Neuron (in vitro differentiated cells): ENCODE measurements at regions not wholly inside any gene's neighbourhood (a gene's known extent, or its start where the extent isn't known, plus 50 kb on each side); places are given as distances from the start of the nearest gene placed in this dataset.

Experiments used
- H2AFZ ChIP-seq: one replicate; pipeline ENCODE4 v1.6.1; 2013; ENCODE audit warnings: low read depth, mild to moderate bottlenecking, inconsistent platforms, low read length, moderate library complexity
- H3K27me3 ChIP-seq: one replicate; pipeline ENCODE4 v1.6.1; 2013; ENCODE audit warnings: low read length; ENCODE audit not compliant: insufficient read depth
- H3K36me3 ChIP-seq: one replicate; pipeline ENCODE4 v1.6.1; 2013; ENCODE audit warnings: low read length; ENCODE audit not compliant: insufficient read depth
- H3K4me1 ChIP-seq: one replicate; pipeline ENCODE4 v1.6.1; 2013; ENCODE audit warnings: low read length; ENCODE audit not compliant: insufficient read depth
- H3K4me3 ChIP-seq: 2 replicates; pipeline ENCODE4 v1.5.1; 2013; ENCODE audit warnings: mild to moderate bottlenecking, low read length, moderate library complexity
- H3K9me3 ChIP-seq: one replicate; pipeline ENCODE4 v1.6.1; 2013; ENCODE audit warnings: low read length

GRCh38 chr16:86201746-86202145, 302.8 kb downstream of the IRF8 start:
- no peaks in the 10 kb centered on the region for H3K9me3 ChIP-seq
- H2AFZ ChIP-seq, result no peak overlapping the region
- H3K27me3 ChIP-seq, result peaks cover 47% of the 10 kb centered on the region

GRCh38 chr16:86202267-86202666, 303.3 kb downstream of the IRF8 start:
- H3K9me3 ChIP-seq, result no peaks in the 10 kb centered on the region
- H3K27me3 ChIP-seq, result peaks cover 44% of the 10 kb centered on the region
- H3K4me3 ChIP-seq, result no peak overlapping the region
- no peaks in the 10 kb centered on the region for H3K4me1 ChIP-seq
- no peak overlapping the region for H2AFZ ChIP-seq
- H3K36me3 ChIP-seq, result no peaks in the 10 kb centered on the region

More at GRCh38 chr16:86201746-86202145, 302.8 kb downstream of the IRF8 start:
- H3K4me3 ChIP-seq, result no peak overlapping the region
- H3K4me1 ChIP-seq, result no peaks in the 10 kb centered on the region
- no peaks in the 10 kb centered on the region for H3K36me3 ChIP-seq

GRCh38 chr16:86202760-86203426, 303.9 kb downstream of the IRF8 start:
- Histone ChIP-seq H3K27me3 (peaks cover 43% of the 10 kb centered on the region), H3K4me3 (no peak overlapping the region), H3K36me3 (no peaks in the 10 kb centered on the region), H2AFZ (no peak overlapping the region), H3K4me1 (no peaks in the 10 kb centered on the region), H3K9me3 (no peaks in the 10 kb centered on the region)

DNA sequence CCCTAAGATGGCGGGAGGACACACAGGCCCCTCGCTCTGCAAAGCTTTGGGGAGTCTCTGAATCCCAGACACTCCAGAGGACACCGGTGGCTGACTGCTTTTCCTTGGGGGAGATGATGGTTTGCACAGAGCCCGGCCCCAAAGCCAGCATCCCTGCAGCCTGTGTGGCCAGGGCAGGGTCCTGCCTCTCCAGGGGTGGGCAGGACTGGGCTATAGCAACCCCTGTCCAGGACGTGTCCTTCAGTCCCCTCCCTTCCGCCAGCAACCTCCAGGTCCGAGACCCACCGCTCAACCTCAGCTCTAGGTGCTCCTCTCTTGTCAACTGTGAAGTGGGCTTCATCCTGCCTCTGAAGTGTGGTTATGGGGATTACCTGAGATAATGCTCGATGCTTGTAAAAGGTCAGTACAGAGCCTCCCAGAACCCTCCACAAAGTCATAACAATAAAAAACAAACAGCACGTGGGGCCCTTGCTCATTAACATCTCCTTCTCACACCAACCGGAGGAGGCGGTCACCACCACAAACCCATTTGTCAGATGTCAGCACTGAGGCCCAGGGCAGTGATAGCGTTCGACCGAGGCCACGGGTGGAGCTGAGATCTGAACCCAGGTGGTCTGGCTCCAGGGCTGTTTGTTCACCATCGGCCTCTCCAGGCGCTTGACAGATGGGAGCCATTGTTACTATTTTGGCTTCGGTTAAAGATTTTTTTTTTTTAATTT, 304.8 kb downstream of the IRF8 start:
- Histone ChIP-seq H3K4me3 (no peak overlapping the region), H2AFZ (no peak overlapping the region), H3K36me3 (no peaks in the 10 kb centered on the region), H3K9me3 (no peaks in the 10 kb centered on the region), H3K27me3 (peaks cover 34% of the 10 kb centered on the region), H3K4me1 (no peaks in the 10 kb centered on the region)

GRCh38 chr16:86205521-86206245, 304.6 kb upstream of the FOXF1 start:
- Histone ChIP-seq H3K4me1 (no peaks in the 10 kb centered on the region), H3K9me3 (no peaks in the 10 kb centered on the region), H3K27me3 (peaks cover 16% of the 10 kb centered on the region), H3K36me3 (no peaks in the 10 kb centered on the region), H2AFZ (no peak overlapping the region), H3K4me3 (no peak overlapping the region)

GRCh38 chr16:86207350-86207749, 303.0 kb upstream of the FOXF1 start:
- no peaks in the 10 kb centered on the region for H3K9me3 ChIP-seq
- H2AFZ ChIP-seq, result no peak overlapping the region
- H3K4me3 ChIP-seq, result no peak overlapping the region
- H3K36me3 ChIP-seq, result no peaks in the 10 kb centered on the region
- H3K27me3 ChIP-seq, result peaks cover 3% of the 10 kb centered on the region
- no peaks in the 10 kb centered on the region for H3K4me1 ChIP-seq

DNA sequence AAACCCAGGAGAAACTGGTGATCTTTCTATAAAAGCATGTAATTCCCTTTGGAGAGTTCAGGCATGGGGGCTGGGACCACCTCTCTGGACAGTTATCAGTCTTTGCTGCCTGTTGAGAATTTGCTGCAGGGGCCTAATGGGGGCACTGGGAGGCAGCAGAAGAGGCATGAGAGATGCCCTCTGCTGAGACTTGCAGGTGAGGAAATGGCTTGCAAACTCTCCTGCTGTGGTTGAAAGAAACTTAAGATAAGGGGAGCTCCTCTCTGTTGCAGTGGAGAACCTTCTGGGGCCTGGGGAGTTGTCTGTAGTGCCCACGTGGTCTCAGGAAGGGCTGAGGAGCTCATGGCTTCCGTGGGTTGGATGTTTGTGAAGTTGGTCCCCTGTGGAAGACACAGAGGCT, 301.1 kb upstream of the FOXF1 start:
- no peak overlapping the region for H3K4me3 ChIP-seq
- peaks cover 4% of the 10 kb centered on the region for H3K9me3 ChIP-seq
- H3K4me1 ChIP-seq, result no peaks in the 10 kb centered on the region
- H3K36me3 ChIP-seq, result no peaks in the 10 kb centered on the region
- peaks cover 2% of the 10 kb centered on the region for H3K27me3 ChIP-seq
- no peak overlapping the region for H2AFZ ChIP-seq

GRCh38 chr16:86210403-86211193, 299.7 kb upstream of the FOXF1 start:
- no peak overlapping the region for H2AFZ ChIP-seq
- H3K4me1 ChIP-seq, result no peaks in the 10 kb centered on the region
- H3K27me3 ChIP-seq, result no peaks in the 10 kb centered on the region
- H3K9me3 ChIP-seq, result peaks cover 4% of the 10 kb centered on the region
- H3K4me3 ChIP-seq, result no peak overlapping the region
- H3K36me3 ChIP-seq, result no peaks in the 10 kb centered on the region

- H2AFZ ChIP-seq, result no peak overlapping the region
- no peaks in the 10 kb centered on the region for H3K4me1 ChIP-seq
- no peak overlapping the region for H3K4me3 ChIP-seq
Measured at GRCh38 chr16:86211265-86211664, 299.1 kb upstream of the FOXF1 start.

GRCh38 chr16:86211800-86212199, 298.5 kb upstream of the FOXF1 start:
- no peaks in the 10 kb centered on the region for H3K27me3 ChIP-seq
- no peaks in the 10 kb centered on the region for H3K36me3 ChIP-seq
- H2AFZ ChIP-seq, result no peak overlapping the region
- peaks cover 4% of the 10 kb centered on the region for H3K9me3 ChIP-seq
- no peak overlapping the region for H3K4me3 ChIP-seq
- H3K4me1 ChIP-seq, result no peaks in the 10 kb centered on the region

More at GRCh38 chr16:86211265-86211664, 299.1 kb upstream of the FOXF1 start:
- Histone ChIP-seq H3K27me3 (no peaks in the 10 kb centered on the region), H3K9me3 (peaks cover 4% of the 10 kb centered on the region), H3K36me3 (no peaks in the 10 kb centered on the region)

GRCh38 chr16:86212706-86213436, 297.5 kb upstream of the FOXF1 start:
- Histone ChIP-seq H3K36me3 (no peaks in the 10 kb centered on the region), H3K4me1 (no peaks in the 10 kb centered on the region), H3K27me3 (no peaks in the 10 kb centered on the region), H3K9me3 (peaks cover 4% of the 10 kb centered on the region), H3K4me3 (no peak overlapping the region), H2AFZ (no peak overlapping the region)

GRCh38 chr16:86213437-86214205, 296.7 kb upstream of the FOXF1 start:
- no peaks in the 10 kb centered on the region for H3K4me1 ChIP-seq

More at GRCh38 chr16:86213437-86214205, 296.7 kb upstream of the FOXF1 start:
- Histone ChIP-seq H3K36me3 (no peaks in the 10 kb centered on the region), H3K9me3 (peaks cover 4% of the 10 kb centered on the region), H2AFZ (no peak overlapping the region), H3K4me3 (no peak overlapping the region), H3K27me3 (no peaks in the 10 kb centered on the region)
